HG03064 (cell line): ENCODE measurements at regions not wholly inside any gene's neighbourhood (a gene's known extent, or its start where the extent isn't known, plus 50 kb on each side); places are given as distances from the start of the nearest gene placed in this dataset.

Experiments
- ATAC-seq: cut with Tn5 transposase; IDR thresholded peaks from one replicate; pipeline ENCODE4 v1.9.1; 2021; ENCODE audit warnings: low read depth; ENCODE audit not compliant: unreplicated experiment

- ATAC-seq: no peak
Observed at GRCh38 chr16:74232806-74233465, 63.7 kb upstream of the PSMD7 start.

GRCh38 chr16:74230126-74230525, 66.5 kb upstream of the PSMD7 start:
- no peak for ATAC-seq

- ATAC-seq: no peak
Observed at GRCh38 chr16:74226338-74226954, 70.2 kb upstream of the PSMD7 start.

GRCh38 chr16:74224828-74225612, 71.6 kb upstream of the PSMD7 start:
- ATAC-seq: no peak

GRCh38 chr16:74221828-74222227, 74.8 kb upstream of the PSMD7 start:
- ATAC-seq: no peak

GRCh38 chr16:74219706-74220105, 76.9 kb upstream of the PSMD7 start:
- no peak for ATAC-seq

- no peak for ATAC-seq
Observed at GRCh38 chr16:74218871-74219270, 77.7 kb upstream of the PSMD7 start.

GRCh38 chr16:74216319-74216718, 80.3 kb upstream of the PSMD7 start:
- ATAC-seq: no peak

GRCh38 chr16:74215249-74215648, 81.4 kb upstream of the PSMD7 start:
- no peak for ATAC-seq

- no peak for ATAC-seq
Observed at GRCh38 chr16:74213372-74213771, 83.2 kb upstream of the PSMD7 start.

GRCh38 chr16:74210245-74210644, 86.4 kb upstream of the PSMD7 start:
- ATAC-seq: no peak

- no peak for ATAC-seq
Observed at GRCh38 chr16:74202009-74202408, 94.6 kb upstream of the PSMD7 start.

- no peak for ATAC-seq
Observed at GRCh38 chr16:74201576-74201975, 95.0 kb upstream of the PSMD7 start.

GRCh38 chr16:74200921-74201320, 95.7 kb upstream of the PSMD7 start:
- ATAC-seq: no peak

GRCh38 chr16:74199842-74200124, 96.8 kb upstream of the PSMD7 start:
- no peak for ATAC-seq

- no peak for ATAC-seq
Observed at GRCh38 chr16:74199066-74199841, 97.4 kb upstream of the PSMD7 start.

- no peak for ATAC-seq
Observed at GRCh38 chr16:74192281-74192797, 104.3 kb upstream of the PSMD7 start.

- no peak for ATAC-seq
Observed at GRCh38 chr16:74190292-74190691, 106.3 kb upstream of the PSMD7 start.

- ATAC-seq: no peak
Observed at GRCh38 chr16:74188856-74189255, 107.8 kb upstream of the PSMD7 start.

GRCh38 chr16:74186561-74186971, 110.0 kb upstream of the PSMD7 start:
- ATAC-seq: no peak

- no peak for ATAC-seq
Observed at GRCh38 chr16:74184839-74185238, 111.8 kb upstream of the PSMD7 start.
